RCC 7860 (cell line): ENCODE measurements at regions not wholly inside any gene's neighbourhood (a gene's known extent, or its start where the extent isn't known, plus 50 kb on each side); places are given as distances from the start of the nearest gene placed in this dataset.

ENCODE experiments used
- DNase-seq: peaks from one replicate; pipeline ENCODE4 v3.0.0-alpha.2; 2015; ENCODE audit warnings: low spot score
- FAIRE-seq: peaks from 2 replicates; lab custom pipeline; 2012; peaks lifted over from hg19 to GRCh38; lab: Jason Lieb, UNC

DNA sequence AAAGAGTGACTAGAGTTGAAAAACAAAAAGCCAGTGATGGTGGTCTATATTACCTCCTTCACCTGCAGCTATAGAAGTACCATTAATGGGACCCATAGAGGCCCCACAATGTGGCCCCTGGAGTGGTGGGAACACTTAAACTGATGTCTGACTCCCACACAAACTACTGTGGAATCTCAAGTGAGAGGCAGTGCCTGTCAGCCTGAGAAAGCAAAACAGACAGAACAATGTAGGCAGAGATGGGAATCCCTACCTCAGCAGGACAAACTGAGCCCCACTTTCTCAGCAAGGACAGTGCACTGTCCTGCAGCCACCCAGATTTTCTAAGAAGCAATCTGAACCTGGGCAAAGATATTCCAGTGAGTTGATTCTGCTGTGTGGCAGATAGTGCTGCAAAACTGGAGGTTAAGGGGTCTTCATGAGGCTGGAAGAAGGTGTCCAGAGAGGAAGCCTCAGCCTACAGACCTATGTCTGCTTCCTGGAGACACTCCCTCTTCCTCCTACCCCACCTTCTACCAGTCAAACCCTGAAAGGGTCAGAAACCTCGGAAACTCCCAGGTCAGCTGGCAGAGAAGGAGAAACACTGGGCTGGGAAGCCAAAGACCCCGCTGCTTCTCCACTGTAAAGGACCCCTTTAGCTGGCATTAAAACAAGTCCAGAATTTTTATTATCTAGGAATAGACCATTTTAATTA, 228.7 kb downstream of the C1orf94 start:
- DNase-seq (no peak), FAIRE-seq (no peak)

DNA sequence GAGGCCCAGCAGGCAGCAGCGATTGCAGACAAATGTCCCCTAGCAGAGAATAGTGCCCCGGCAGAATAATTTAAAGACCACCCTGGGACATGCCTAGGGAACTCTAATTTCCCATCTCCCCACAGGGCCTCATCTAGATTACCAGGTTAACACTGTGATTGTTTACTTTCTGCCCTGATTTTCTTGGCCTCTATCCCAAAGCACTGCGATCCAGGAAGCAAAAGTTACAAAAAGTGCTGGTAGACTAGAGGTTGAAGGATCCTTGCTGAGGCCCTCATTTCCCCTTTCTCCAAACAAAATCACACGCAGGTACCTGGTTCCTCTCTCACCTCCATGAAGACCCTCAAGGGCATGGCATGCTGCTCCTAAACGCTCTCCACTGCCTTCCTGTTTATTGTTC, 229.7 kb downstream of the C1orf94 start:
- DNase-seq (no peak), FAIRE-seq (no peak)

DNA sequence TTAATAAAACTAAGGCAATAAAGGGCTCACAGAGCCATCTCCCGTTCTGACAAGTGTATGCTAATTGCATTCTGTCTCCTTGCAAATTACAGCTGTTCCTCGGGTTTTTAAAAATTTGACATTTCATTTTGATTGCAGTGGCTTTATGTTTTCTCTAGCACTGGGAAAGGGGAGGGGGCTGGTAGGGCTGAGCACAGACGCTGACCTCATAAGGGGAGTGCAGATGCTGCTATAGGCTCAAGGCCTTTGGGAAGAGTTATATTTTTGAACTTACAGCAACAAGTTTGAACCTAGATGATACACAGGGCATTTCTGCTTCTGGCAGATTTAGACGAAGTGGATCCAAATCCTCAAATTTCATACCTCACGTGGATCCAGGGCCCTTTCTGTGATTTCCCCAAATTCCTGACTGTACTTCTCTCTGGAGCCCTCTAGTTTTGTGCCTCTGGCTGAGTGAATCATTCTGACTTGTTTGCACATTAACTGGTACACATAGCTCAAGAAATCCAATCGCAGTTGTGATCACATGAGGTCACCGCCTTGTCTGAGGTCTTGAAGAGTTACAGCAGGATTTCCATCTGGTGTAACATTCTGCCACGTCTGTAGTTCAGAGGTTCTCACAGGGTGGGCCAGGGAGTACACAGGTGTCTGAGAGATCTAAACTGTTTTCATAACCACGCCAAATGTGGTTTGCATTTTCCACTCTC, 230.3 kb downstream of the C1orf94 start:
- no peak for DNase-seq
- no peak for FAIRE-seq

DNA sequence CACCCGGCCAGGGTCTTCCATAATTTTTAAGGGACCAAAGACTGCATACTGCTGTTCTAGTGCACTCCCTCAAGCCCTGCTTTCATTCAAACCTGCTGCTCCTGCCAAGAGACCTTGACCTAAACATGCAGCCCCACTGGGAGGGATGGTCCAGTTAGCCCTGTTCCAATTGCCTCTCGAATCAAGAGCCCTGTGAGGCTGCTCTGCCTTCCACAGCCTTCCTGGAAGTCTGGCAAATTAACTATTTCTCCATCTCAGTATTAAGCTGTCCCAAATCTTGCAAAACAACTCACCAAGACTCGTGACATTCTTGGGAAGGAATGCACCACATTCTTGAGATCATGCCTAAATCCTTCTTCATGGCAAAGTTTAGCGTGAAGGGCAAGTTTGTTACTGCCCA, 231.3 kb downstream of the C1orf94 start:
- FAIRE-seq (no peak), DNase-seq (no peak)

DNA sequence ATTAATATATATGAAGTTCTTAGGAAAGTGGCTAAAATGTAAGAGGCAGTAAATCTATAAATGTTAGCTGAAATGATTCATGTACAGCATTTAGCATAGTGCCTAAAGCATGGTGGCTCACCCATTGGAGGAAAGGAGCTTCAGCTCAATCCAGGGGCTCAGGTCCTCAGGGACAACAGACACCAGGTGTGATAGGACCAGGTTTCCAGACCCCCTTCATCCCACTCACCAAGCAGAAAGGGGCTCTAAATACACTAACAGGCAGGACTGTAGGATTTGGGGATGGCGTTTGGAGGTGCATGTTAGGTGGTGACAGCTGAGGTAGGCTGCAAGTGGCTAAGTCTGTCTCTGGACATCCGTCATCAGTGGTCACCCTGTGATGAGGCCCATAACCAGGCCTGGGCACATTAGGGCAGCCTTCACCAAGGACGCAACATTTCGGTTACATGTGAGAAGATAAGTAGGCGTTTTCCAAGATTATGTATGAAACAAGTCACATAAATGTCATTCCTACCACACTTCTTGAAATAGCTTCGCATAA, 233.1 kb downstream of the C1orf94 start:
- no peak for DNase-seq
- FAIRE-seq: no peak

DNA sequence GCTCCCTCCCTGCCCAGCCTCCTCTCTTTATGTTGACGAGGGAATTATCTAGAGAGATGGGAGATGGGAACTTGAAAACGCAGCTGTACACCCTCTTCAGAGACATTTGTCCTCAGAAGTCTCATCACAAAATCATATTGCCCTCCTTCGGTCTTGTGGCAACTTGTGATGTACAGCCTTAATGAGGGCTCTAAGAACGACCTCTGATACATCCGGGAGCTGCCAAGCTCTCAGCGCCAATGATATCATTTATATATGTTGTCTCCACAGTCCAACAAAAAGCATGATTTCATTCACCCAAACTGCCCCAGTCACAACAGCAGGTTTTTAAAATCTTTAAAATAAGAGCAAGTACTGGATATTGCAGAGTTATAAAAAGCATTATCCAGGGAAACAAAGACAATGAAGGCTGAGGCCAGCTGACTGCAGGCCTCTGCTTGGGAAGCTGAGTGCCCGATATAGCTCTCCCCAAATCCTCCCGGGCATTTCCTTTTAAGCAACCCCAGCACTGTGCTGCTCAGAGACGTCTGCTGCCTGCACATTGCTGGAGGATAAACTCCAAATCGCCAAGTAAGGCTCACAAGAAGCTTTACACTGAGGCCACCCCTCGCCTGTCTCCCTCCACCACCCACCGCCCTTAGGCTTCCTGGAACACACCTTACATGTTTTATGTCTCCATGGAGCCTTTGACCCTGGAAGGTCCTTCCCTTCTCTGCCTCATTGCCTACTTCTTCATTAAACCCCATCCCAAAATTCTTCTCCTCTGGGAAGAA, 236.1 kb downstream of the C1orf94 start:
- FAIRE-seq (no peak), DNase-seq (no peak)

DNA sequence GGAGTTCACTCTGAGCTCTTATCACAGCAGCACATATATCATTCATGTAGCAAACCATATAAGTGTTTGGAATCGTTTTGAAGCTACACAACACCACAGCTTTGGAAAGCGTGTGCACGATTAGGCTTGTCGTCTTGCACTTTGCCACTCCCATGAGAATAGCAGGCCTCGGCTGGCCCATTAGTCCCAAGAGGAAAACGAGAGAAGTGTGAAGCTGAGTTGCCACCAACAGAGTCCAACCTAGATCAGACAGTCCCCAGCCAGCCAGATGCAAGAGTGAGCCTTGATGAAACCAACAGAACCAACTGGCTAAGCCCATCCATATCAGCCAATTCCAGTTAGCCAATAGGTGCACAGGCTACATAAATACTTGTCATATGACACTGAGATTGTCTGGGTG, 238.4 kb downstream of the C1orf94 start:
- no peak for DNase-seq

DNA sequence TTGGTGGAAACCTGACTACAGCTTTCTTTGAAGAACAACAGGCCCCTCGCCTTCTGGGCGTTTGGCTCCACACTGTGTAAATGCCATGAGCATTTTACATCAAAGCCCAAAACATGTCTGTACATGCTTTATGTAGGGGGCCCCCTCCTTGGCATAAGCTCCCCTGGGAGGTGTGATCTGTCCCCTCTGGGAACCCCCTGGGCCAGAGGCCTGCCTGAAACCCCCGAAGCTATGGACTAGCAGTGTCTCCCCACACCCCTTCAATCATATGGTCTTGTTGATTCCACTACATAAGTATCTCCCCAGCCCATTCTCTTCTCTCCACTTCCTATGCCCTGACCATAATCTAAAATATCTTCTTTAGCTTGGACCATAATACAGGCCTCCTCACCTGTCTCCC, 241.5 kb downstream of the C1orf94 start:
- no peak for FAIRE-seq
- no peak for DNase-seq

More for the DNA sequence above, 238.4 kb downstream of the C1orf94 start:
- FAIRE-seq: no peak

DNA sequence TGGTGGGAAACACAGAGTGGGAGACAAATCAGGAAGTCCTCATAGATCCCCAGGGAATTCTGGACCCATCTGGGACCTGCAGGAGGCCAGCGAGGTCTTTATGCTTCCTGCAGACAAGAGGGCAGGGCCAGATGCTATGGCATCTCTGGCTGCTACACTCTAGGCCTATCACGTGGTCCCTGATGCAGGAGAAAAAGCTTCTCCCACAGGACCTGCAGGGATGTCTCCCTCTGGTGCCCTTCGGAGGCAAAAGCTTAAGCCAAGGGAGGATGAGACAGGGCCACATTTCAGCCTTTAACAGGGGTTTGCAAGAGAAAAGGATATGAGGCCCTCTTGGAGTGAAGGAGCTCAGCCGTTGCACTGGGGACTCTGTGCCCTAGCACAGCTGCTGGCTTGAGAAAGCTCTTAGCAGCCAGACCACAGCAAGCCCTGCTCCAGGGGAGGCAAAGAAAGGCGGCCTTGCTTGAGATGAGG, 243.0 kb downstream of the C1orf94 start:
- DNase-seq: no peak
- no peak for FAIRE-seq

DNA sequence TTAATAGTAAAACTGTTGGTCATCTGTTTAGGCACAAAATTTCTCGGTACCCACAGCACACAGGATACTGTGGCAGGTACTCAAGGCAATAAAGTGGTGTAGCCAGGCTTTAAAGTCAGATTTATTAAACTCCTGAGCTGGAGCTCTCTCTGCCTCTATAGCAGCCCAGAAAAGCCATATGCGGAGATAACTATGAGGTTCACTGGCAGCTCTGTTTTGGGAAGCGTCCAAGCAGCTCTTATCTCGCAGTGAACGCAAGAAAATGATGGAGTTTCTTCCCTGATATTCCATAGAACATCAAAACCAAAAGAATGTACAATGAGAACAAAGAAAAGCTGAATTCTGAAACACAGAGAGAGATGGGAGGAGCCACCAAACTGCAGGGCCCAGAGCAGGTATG, 248.3 kb downstream of the C1orf94 start:
- FAIRE-seq (no peak), DNase-seq (no peak)

DNA sequence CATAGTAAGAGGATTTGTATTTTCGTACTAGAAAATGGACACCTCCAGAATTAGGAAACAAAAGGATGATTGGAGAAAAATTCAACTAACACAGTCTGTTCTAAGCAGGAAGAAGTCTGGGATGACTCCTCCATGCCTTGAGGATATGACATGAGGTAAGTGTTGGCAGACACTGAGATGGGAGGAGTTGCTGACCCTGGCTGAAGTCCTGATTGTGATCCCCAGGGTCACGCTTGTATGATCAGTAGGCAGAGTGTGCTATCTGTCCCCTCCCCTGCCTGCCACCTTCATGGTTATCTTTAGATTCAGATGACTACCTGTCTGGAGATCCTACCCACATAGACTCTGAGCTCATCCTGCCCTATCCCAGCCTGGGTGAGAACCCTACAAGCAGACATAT, 249.1 kb downstream of the C1orf94 start:
- no peak for DNase-seq

DNA sequence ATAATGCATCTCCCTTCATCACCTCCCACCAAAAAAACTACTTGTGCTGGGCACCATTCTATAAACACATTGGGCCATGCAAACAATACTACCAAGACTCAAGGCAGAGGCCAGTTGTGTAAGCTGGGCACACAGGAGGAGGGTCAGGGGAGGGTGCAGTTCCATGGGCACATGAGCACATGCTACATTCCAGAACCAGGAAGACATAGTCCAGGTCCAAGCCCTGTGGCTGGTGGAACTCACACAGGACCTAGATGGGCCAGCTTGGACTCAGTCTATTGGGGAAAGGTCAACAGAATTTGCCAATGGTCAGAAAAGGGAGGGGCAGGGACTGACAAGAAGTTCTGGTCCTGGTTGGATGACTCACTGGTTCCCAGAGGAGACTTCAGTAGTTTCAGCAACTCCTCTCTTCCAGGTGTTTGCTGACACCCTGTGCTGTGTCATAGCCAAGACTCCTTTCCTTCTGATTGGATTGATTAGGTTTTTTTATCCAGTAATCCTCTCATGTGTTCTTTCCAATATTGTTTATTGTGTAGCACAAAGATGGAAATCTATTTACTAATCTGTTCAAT, 249.7 kb downstream of the C1orf94 start:
- FAIRE-seq (no peak), DNase-seq (no peak)

More for the DNA sequence above, 249.1 kb downstream of the C1orf94 start:
- no peak for FAIRE-seq

DNA sequence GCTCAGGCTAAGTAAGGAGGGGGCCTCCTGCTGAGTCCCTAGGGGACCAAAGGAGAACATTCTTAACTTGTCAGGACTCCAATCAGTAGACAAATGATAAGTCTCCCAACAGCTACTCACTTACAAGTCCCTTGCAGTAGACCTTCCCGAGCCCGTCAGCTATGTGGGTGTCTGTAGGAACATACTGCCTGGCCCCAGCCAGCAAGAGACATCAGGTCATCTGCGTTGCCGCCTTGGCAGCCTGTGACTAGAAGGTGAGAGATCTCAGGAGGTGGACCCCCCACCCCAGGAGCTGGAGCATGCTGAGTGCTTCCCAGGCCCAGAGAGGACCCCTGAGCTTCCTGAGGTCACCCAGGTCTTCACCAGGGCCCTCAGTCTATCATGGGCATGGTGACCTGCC, 250.5 kb downstream of the C1orf94 start:
- FAIRE-seq (no peak), DNase-seq (no peak)

DNA sequence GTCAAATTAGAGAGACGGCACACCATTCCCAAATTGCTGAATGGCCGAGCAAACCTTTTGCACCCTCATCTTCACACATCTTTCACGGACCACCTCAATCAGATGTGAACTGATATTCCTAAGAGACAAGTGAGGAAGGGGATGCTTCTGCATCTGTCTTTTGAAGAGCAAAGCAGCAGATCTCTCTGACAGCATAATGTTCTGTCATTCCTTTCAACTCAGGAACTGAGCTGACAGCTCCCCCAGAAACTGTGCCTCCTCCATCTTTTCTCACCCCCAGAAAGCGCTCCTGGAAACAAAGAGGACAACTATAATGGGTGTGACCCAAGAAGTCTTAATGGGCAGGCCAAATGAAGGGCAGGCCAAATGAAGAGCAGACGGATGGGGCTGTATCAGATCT, 256.4 kb downstream of the C1orf94 start:
- no peak for FAIRE-seq
- DNase-seq: no peak

DNA sequence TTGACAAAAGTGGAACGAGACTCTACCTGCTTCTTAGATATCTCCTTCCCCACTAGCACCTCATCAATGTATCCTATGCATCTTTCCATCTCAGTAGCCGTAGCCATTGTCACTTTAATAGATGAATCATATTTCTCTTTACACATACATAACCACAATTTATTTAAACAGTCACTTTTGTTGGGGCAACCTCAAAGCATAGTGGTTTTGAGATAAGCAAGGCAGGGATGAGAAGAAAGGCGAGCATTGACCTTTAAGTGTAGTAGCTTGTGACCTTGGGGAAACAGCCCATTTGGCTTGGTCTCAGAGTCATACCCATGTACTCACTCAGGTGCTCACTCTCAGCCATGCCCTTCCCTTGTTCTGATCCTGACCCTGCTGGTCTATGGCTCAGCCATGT, 260.1 kb downstream of the C1orf94 start:
- no peak for FAIRE-seq

DNA sequence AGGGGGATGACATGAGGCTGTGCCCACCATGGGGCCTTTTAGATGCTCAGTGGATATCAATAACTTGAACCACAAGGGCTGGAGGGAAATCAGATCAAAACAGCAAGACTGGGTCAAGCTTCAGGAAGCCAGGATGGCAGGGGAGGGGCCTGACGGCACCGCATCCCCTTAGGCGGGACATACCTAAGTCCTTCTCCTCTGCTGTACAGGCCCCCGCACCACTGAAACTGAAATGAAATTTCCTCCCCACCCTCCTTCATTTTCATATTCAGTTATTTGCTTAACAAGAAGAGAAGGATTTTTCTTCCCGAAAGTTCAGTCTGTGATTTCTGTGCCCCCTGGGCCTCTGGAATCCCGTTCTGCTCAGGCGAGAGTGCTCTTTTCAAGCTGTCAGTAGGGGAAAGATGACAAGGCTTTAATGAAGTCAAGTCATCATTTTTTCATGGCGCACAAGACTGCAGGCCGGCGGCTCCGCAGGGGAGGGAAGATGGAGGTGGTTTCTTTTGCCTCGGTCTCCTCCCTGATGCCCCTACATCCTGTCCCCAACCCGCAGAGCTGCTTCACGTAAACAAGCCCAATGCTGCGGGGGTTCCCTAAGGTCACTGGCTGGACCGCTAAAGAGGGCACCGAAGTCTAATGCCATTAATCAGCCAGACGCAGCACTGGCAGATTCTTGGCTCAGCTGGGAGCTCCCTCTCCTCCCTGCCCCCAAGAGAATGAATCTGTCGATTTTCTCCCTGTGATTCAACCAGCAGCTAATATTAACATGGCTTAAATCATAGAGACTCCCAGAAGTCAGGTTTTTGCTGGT, 264.8 kb downstream of the C1orf94 start:
- no peak for DNase-seq
- no peak for FAIRE-seq

More for the DNA sequence above, 260.1 kb downstream of the C1orf94 start:
- DNase-seq: no peak

DNA sequence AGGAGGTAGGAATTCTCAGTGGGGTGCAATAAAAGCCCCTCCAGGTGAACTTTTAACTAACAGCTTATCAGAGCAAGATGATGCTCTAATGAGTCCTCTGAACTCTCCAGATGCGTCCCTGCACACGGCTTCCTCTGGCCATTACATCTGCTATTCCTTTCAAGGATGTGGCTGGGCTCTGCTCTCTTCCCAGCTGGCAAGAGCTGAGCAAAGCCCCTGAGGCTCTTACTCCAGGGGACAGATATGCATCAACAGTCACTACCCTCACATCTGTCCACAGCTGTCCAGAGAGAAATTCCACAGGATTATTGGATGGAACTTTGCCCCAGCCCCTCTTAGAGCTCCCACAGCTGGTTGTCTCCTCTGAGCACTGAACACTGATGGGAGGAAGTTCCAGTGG, 267.8 kb downstream of the C1orf94 start:
- DNase-seq (no peak), FAIRE-seq (no peak)

DNA sequence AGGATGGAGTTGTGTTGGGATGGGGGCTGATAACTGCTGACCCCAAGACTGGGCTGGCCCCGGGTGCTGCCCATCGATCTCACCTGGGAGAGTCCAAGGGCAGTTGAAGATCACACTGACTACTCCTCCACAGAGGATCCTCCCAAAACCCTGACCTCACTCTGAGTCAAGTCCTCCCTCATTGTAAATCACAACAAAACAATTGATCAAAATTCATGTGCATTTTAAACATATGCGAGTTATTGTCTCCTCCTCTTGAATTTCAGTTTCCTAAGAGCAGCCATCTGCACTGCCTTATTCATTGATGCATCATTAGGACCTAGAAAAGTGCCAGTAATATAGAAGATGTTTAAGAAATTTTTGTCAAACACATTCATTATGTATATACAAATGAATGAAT, 273.6 kb downstream of the C1orf94 start:
- no peak for DNase-seq
- FAIRE-seq: no peak

DNA sequence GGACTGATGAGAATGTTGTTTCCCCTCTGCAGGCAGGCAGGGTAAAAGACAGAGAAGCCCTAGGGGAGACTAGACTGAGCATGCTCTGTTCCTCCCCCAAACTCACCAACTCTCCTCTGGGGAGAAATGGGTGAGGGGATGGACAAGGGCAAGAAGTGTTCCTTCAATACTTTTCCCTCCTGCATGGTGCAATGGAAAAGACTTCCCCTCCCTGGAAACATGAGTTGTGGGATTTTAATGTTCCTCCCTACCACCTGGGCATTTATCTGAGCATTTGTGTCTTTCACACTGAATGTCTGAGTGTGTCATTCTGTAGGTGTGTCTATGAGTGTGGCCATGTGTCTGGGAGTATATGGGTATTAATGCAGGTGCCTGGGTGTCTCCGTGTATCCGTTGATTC, 275.7 kb downstream of the C1orf94 start:
- no peak for FAIRE-seq
- DNase-seq: no peak

DNA sequence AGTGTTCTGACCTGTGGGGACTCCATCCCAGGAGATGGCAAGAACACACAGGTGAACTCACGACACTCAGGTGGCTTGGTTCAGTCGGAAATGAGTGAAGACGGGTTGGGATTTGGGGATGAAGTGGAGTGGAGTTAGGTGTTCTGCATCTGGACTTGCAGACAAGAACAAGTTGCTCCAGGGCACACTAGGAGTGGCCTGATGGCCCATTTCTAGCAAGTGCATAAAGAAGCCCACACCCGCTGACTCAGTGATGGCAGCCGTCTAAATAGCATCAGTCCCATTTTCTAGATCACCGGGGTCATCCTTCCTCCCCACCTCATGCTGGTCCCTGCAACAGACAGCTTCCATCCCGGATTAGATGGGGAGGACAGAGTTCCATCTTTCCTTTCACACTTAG, 278.4 kb downstream of the C1orf94 start:
- no peak for FAIRE-seq

More for the DNA sequence above, 278.4 kb downstream of the C1orf94 start:
- DNase-seq: no peak
